ENCODE measurements at regions not wholly inside any gene's neighbourhood (a gene's known extent, or its start where the extent isn't known, plus 50 kb on each side); places are given as distances from the start of the nearest gene placed in this dataset.
"Not testable (repeated sequence)": the region's sequence is repeated elsewhere in the genome, so short reads cannot be mapped to it uniquely, and the experiment has no call there.

GRCh38 chr10:2918489-2918888 is 148.9 kb upstream of the PFKP start:
- DNase-seq: no peak

- DNase-seq: no peak
Observed at GRCh38 chr10:2917926-2918325, 149.4 kb upstream of the PFKP start.

GRCh38 chr10:2915412-2915811 is 151.9 kb upstream of the PFKP start:
- no peak for DNase-seq

GRCh38 chr10:2914741-2915140 is 152.6 kb upstream of the PFKP start:
- DNase-seq: no peak

GRCh38 chr10:2913474-2913873 is 153.9 kb upstream of the PFKP start:
- DNase-seq: no peak

- no peak for DNase-seq
Observed at GRCh38 chr10:2910656-2911055, 156.7 kb upstream of the PFKP start.

GRCh38 chr10:2909921-2910320 is 157.4 kb upstream of the PFKP start:
- no peak for DNase-seq

GRCh38 chr10:2908851-2909630 is 158.3 kb upstream of the PFKP start:
- DNase-seq: no peak

- DNase-seq: no peak
Observed at GRCh38 chr10:2906974-2907373, 160.4 kb upstream of the PFKP start.

- DNase-seq: no peak
Observed at GRCh38 chr10:2905851-2906250, 161.5 kb upstream of the PFKP start.

- DNase-seq: no peak
Observed at GRCh38 chr10:2900530-2900929, 166.8 kb upstream of the PFKP start.

- no peak for DNase-seq
Observed at GRCh38 chr10:2899246-2899951, 167.9 kb upstream of the PFKP start.

GRCh38 chr10:2898509-2898860 is 168.9 kb upstream of the PFKP start:
- no peak for DNase-seq

- no peak for DNase-seq
Observed at GRCh38 chr10:2897619-2898508, 169.5 kb upstream of the PFKP start.

GRCh38 chr10:2896334-2896733 is 171.0 kb upstream of the PFKP start:
- not testable (repeated sequence) for DNase-seq

GRCh38 chr10:2895594-2896196 is 171.7 kb upstream of the PFKP start:
- DNase-seq: no peak

- no peak for DNase-seq
Observed at GRCh38 chr10:2893991-2894390, 173.4 kb upstream of the PFKP start.

- DNase-seq: no peak
Observed at GRCh38 chr10:2893158-2893845, 174.0 kb upstream of the PFKP start.

GRCh38 chr10:2891770-2892124 is 175.6 kb upstream of the PFKP start:
- DNase-seq: no peak

- DNase-seq: no peak
Observed at GRCh38 chr10:2891073-2891769, 176.1 kb upstream of the PFKP start.

GRCh38 chr10:2890093-2890492 is 177.3 kb upstream of the PFKP start:
- DNase-seq: no peak

GRCh38 chr10:2888403-2889004 is 178.8 kb upstream of the PFKP start:
- DNase-seq: no peak
